ENCODE measurements at regions not wholly inside any gene's neighbourhood (a gene's known extent, or its start where the extent isn't known, plus 50 kb on each side); places are given as distances from the start of the nearest gene placed in this dataset.

DNA sequence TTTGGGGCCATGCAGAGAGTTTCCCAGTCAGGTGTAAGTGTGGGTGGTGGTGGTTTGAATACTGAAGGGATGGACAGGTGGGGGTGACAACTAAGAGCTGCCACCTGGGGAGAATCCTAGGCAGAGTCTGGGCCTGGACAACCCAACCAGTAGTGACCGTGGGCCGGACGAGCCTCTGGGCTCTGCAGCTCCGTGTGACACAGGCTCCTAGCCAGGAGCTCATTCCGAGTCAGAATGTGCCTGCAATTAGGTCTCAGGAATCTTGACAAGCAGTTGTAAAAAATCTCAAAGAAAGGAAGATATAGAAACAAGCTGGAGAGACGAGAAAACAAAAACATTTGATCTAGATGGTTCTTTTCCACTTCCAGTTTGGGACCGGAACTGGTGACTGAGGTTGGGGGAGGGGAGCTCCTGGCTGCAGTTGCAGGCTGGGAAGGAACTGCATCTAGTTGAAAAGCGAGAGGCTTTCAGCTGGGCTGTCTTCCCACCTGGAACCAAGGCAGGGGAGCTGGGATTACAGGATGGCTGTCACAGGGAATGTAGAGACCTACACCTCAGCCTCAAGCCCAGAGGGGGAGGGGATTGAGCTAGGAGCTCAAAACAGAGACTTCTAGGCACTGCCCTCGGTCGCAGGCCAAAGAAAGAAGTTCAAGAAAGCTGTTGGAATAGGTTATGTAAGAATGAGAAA lies 156.9 kb downstream of the PAX1 start:
- TF ChIP-seq FOXJ3 (CRISPR knock-in tag; IDR thresholded peaks at IDR 0.05; ENCODE audit: borderline replicate concordance) (no peak), ZNF219 (CRISPR knock-in tag; IDR thresholded peaks at IDR 0.05; ENCODE audit: borderline replicate concordance) (no peak), NR2C2 (CRISPR knock-in tag; IDR thresholded peaks at IDR 0.05) (no peak)
- TF ChIP-seq, protein P1, sequence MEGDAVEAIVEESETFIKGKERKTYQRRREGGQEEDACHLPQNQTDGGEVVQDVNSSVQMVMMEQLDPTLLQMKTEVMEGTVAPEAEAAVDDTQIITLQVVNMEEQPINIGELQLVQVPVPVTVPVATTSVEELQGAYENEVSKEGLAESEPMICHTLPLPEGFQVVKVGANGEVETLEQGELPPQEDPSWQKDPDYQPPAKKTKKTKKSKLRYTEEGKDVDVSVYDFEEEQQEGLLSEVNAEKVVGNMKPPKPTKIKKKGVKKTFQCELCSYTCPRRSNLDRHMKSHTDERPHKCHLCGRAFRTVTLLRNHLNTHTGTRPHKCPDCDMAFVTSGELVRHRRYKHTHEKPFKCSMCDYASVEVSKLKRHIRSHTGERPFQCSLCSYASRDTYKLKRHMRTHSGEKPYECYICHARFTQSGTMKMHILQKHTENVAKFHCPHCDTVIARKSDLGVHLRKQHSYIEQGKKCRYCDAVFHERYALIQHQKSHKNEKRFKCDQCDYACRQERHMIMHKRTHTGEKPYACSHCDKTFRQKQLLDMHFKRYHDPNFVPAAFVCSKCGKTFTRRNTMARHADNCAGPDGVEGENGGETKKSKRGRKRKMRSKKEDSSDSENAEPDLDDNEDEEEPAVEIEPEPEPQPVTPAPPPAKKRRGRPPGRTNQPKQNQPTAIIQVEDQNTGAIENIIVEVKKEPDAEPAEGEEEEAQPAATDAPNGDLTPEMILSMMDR (IDR thresholded peaks at IDR 0.05) = no peak
- TF ChIP-seq, protein P2, sequence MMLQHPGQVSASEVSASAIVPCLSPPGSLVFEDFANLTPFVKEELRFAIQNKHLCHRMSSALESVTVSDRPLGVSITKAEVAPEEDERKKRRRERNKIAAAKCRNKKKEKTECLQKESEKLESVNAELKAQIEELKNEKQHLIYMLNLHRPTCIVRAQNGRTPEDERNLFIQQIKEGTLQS (CRISPR knock-in tag; conservative IDR thresholded peaks at IDR 0.05) = no peak
- TF ChIP-seq, protein P3, sequence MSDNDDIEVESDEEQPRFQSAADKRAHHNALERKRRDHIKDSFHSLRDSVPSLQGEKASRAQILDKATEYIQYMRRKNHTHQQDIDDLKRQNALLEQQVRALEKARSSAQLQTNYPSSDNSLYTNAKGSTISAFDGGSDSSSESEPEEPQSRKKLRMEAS (CRISPR knock-in tag; IDR thresholded peaks at IDR 0.05) = no peak
